HG03064 (cell line): ENCODE measurements at regions not wholly inside any gene's neighbourhood (a gene's known extent, or its start where the extent isn't known, plus 50 kb on each side); places are given as distances from the start of the nearest gene placed in this dataset.

Experiments used
- ATAC-seq: cut with Tn5 transposase; IDR thresholded peaks from one replicate; pipeline ENCODE4 v1.9.1; 2021; ENCODE audit warnings: low read depth; ENCODE audit not compliant: unreplicated experiment

GRCh38 chr11:97964332-97965004 lies 1056.3 kb upstream of the CNTN5 start:
- no peak for ATAC-seq

GRCh38 chr11:97965849-97966646 lies 1054.7 kb upstream of the CNTN5 start:
- no peak for ATAC-seq

- no peak for ATAC-seq
Measured at GRCh38 chr11:97966901-97967300, 1053.8 kb upstream of the CNTN5 start.

GRCh38 chr11:97968071-97968470 lies 1052.7 kb upstream of the CNTN5 start:
- no peak for ATAC-seq

GRCh38 chr11:97972731-97973130 lies 1048.0 kb upstream of the CNTN5 start:
- no peak for ATAC-seq

- ATAC-seq: no peak
Measured at GRCh38 chr11:97973352-97973857, 1047.3 kb upstream of the CNTN5 start.

- ATAC-seq: no peak
Measured at GRCh38 chr11:97974798-97975498, 1045.8 kb upstream of the CNTN5 start.

GRCh38 chr11:97977726-97978125 lies 1043.0 kb upstream of the CNTN5 start:
- ATAC-seq: no peak

- ATAC-seq: no peak
Measured at GRCh38 chr11:97979741-97980140, 1041.0 kb upstream of the CNTN5 start.

GRCh38 chr11:97982512-97982911 lies 1038.2 kb upstream of the CNTN5 start:
- ATAC-seq: no peak

GRCh38 chr11:97989121-97989520 lies 1031.6 kb upstream of the CNTN5 start:
- ATAC-seq: no peak

GRCh38 chr11:97990162-97990920 lies 1030.4 kb upstream of the CNTN5 start:
- no peak for ATAC-seq

- no peak for ATAC-seq
Measured at GRCh38 chr11:97993562-97993961, 1027.2 kb upstream of the CNTN5 start.

- no peak for ATAC-seq
Measured at GRCh38 chr11:97995874-97996273, 1024.9 kb upstream of the CNTN5 start.

GRCh38 chr11:97996762-97997161 lies 1024.0 kb upstream of the CNTN5 start:
- ATAC-seq: no peak

GRCh38 chr11:98003606-98004371 lies 1017.0 kb upstream of the CNTN5 start:
- no peak for ATAC-seq

- no peak for ATAC-seq
Measured at GRCh38 chr11:98007072-98007471, 1013.7 kb upstream of the CNTN5 start.

- ATAC-seq: no peak
Measured at GRCh38 chr11:98027652-98028051, 993.1 kb upstream of the CNTN5 start.

- ATAC-seq: no peak
Measured at GRCh38 chr11:98029832-98030231, 990.9 kb upstream of the CNTN5 start.

- ATAC-seq: no peak
Measured at GRCh38 chr11:98036810-98037209, 983.9 kb upstream of the CNTN5 start.
